ENCODE measurements at regions not wholly inside any gene's neighbourhood (a gene's known extent, or its start where the extent isn't known, plus 50 kb on each side); places are given as distances from the start of the nearest gene placed in this dataset.

DNA sequence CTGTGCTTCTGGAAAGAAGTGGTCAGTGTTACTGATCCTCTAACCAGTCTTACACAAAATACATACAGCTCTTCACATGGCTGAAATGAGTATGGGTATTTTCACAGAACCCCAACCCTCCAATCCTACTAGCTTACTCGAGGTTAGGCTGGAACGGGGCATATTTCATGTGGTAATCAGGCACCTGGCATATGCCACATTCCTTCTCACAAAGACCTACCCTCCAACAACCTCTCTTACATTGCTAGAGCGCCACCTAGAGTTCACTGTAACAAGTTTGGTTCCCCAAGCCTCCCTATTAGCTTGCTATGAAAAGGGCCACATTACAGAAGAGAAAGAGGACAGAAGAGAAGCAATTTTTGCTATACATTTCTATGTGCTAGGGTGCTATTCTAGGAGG lies 597.3 kb downstream of the PRELID2 start:
- peak; percentile 1 to 9 for DNase-seq

DNA sequence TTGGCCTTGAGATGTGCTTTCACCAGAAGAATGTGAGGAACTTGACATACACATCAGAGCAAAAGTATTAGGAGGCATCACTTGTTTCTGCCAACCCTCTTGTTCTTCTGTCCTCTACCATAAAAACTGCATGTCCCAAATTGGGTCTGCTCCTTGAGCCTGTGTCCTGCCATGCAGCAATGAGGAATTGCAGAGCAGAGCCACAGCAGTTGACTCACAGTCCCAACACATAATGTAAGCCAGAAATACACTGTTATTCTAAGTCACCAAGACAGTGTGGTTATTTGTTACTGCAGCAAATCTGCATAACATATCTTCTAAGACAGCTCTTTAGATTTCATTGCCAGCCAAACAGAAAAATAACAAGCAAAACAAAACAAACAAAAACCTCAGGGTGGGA lies 598.2 kb downstream of the PRELID2 start:
- DNase-seq = no peak

DNA sequence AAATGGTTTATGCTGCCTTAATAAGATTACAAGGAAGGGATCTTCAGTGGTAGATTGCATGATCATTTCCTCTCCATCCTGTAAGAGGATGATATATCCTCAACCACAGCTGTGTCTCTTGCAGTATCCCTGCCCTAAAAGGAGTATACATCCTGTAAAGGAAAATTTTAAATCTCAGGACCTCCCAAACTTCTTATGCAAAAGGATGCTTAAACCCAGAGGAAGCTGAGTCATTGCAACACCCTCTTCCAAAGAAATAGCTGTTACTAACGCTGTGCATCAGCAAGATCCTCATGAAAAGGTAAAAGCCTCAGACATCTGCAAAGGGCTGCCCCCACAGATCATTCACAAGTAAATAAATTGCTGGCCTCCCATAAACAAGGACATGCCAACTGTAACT lies 599.0 kb downstream of the PRELID2 start:
- no peak for DNase-seq

DNA sequence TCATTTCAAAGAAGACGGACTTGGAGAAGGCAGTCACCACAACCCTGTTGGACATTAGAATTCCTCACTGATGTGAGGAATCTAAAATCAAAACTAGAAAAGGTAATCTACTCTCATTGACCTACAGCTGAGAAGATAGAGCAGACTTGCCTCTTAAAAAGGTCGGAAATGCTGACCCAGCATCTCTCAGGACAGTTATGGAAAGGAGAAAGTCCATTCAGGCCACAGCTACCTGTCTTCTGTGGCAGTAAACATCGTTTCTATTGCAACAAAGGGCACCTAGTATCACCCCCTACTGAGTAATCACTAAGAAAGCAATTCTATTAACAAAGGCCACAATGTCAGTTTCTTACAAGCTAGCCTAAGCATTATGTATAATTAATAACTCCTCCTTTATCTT lies 601.7 kb downstream of the PRELID2 start:
- no peak for DNase-seq

DNA sequence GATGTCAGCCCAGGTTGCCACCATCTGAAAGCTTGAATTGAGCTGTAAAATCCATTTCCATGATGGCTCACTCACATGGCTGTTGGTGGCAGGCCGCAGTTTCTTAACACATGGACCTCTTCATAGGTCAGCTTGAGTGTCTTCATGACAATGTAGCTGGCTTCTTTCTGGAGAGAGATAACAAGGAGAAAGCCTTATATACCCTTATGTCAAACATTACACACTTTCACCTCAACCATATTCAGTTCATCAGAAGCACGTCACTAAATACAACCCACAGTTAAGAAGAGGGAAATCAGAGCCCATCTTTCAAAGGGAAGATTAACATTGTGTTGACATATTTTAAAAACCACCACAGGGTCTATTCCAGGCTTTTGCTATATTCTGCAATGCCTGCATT lies 604.4 kb downstream of the PRELID2 start:
- DNase-seq = peak; percentile 23 to 57

DNA sequence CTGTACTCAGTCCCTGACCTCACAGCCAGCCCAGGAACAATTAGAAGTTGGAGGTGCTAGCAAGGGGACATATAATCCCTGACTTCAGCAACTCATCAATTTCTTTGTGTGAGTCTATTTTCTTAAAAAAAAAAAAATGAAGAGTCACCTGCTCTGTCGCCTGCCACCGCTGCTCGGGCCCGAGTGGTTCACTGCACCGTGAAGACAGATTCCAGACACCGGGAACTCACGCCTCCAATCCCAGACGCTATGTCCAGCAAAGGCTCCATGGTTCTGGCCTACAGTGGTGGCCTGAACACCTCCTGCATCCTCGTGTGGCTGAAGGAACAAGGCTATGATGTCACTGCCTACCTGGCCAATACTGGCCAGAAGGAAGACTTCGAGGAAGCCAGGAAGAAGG lies 606.6 kb downstream of the PRELID2 start:
- DNase-seq = no peak

DNA sequence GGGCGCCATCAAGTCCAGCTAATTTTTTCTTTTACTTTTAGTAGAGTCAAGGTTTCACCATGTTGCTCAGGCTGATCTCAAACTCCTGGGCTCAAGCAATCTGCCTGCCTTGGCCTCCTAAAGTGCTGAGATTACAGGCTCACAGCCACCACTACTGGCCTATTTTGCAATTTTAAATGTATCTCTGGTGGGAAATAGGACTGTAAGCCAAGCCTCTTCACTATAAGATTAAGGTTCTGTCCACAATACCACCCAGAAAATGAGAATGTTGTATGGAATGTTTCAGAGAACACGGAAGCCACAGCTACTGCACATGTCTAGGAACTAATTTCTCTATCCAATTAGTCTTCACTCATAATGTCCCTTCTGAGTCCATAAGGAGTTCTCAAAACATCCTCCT lies 607.3 kb downstream of the PRELID2 start:
- DNase-seq = no peak

DNA sequence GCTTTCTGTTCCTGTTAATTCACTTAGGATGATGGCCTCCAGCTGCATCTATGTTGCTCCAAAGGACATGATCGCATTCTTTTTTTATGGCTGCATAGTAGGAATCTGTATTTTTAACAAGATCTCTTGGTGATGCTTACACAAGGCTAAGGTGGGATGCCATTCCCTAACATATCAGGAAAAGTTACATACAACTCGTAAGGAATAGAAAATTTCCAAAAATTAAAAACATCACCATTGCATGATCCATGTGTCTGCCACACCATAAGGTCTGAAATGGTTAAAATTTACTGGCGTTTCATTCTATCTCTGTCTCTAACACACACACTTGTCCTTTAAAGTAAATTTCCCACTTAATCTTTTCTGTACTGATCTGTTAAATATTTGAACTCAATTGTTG lies 608.4 kb downstream of the PRELID2 start:
- DNase-seq = no peak

DNA sequence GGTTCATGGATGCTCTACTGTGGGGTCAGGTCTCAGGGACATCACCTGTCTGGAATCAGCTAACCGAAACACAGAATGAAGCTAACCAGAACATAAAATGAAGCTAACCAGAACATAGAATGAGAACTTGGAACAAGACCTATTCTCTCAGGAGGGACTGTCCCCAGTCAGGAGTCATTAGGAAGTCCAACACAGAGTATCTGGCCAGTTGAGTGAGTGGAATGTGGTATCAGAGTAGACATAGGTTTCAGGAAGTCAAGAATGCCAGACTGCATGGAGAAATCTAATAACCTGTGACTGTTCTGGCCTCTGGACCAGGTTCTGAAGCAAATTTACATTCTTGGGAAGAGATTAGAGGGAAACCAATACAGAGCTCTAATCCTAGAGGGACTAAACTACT lies 609.6 kb downstream of the PRELID2 start:
- no peak for DNase-seq

DNA sequence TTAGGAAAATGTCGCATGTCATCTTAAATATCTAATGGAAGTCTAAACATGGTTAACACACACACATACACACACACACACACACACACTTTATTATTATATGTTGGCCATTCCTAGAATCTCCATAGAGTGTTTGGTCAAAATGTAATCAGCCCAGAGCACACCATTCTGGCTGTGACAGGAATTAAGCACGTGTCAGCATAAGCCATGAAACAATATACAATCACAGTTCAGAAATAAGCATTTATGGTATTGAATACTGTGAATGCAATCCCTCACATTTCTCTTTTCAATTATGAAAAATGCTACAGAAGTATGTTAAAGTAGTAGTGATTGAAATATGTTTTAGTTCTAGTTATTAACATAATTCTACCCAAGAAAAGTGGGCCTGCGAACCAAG lies 611.6 kb downstream of the PRELID2 start:
- DNase-seq = no peak

DNA sequence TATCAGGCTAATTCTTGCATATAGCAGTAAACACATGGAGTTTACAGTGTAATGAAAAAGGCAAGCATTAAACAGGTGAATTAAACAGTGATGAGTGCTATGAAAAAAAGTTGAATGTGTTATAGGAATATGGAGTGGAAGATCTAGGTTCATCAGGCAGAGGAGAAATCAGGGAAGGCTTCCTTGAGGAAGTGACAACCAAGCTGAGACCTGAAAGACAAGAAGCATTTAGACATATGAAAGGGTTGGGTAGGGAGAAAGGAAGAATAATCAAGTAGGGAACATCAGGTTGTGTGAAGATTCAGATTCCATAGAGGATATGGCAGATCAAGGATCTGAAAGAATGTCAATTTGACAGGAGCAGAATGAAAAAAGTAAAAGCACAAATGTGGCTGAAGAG lies 612.5 kb downstream of the PRELID2 start:
- DNase-seq = no peak

DNA sequence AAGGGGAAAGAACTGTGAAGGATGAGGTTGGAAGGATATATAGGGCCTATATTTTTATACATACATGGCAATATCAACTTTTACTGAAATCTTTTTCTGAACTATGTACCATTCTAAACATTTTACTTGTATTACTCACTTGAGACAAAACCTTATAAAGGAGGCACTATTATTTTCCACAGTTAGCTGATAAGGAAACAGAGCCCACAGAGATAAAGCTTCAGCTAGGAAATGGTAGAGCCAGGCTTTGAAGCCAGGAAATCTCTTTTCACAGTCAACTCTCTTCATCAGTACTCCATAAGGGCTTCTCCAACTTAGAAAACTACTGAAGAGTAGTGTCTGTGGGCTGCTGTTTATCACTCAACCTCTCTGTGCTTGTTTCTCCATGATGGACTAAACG lies 613.7 kb downstream of the PRELID2 start:
- DNase-seq = no peak

DNA sequence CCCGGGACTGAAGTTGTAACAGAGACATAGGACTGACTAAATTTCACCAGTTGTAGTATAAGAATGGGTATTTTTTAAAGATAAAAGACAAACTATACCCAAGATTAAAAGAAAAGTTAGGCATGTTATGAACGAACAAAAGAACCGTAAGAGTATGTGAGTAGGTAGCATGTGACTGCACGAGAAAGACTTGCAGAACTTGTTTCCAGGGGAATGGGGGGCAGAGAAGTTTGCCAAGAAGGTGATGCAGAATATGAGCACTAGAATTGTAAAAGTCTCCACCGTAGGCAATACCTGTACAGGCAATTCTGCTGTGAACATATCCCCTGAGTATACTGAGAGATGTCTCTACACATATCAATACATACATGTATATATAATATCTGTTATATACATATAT lies 614.7 kb downstream of the PRELID2 start:
- no peak for DNase-seq

DNA sequence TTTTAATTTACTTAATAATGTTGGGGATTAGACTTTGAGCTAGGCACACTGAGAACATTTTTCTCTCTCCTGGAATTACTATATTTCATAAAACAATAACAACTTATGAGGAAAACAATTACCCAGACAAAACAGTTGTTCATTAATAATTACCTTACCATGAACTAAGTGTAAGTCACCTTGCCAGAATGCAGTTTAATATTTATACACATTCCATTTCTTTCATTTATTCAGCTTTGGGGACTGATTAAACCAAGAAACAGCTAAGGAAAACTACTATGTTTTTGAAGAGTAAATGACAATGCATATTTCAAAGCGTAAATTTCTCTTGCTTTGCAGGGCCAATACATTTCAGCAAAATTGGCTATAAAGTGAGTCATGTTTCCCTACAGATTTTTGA lies 616.2 kb downstream of the PRELID2 start:
- DNase-seq = no peak

DNA sequence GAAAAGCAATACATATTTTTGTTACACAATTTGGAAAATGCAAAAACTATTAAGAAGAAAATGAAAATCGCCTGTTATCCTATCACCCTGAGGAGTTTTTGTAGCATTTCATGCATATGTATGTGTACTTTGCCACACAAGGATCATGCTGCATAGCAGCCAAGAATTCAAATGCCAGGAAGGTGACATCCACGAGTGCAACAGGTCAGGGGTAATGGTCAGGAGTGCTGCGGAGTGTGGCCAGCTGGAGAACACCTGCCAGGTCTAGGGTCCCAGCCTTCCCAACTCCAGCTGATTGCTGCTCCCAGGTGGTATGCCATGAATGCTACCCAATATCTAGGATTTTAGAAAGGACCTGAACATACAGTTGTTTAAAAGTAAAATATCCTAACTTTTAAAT lies 617.1 kb downstream of the PRELID2 start:
- DNase-seq = no peak

DNA sequence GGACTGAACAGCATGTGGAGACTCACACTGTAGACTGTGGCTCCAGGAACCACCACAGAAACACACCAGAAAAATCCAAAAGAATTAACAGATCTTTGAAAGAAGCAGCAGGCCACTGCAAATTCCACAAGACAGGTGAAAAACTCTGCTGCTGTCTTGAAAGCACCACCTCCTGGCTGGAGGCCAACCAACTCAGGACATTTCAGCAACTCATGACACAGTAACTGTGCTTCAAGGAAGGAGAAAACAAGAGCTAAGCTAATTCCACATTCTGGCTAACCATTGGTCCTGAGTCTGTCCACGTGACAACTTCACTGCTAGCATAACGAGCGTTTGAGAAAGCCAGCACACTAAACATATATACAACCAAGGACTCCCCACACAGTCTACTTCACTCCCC lies 625.1 kb downstream of the PRELID2 start:
- no peak for DNase-seq

DNA sequence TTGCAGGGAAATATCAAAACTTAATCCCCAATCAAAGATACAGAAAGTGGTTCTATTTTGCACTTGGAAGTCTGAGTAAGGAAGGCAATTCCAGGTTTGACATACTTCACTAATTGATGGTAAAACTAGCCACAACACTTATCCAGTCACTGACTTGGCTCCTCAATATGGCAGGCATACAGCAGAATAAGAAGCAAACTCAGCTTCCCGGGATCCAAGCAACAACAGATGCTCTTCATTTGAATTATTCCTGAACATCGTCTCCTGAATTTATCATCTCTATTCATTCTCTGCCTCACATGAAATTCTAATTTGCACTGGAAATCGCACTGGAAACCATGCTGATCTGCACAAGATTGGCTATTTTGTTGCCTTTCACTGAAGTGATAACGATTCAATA lies 629.6 kb downstream of the PRELID2 start:
- DNase-seq = no peak

DNA sequence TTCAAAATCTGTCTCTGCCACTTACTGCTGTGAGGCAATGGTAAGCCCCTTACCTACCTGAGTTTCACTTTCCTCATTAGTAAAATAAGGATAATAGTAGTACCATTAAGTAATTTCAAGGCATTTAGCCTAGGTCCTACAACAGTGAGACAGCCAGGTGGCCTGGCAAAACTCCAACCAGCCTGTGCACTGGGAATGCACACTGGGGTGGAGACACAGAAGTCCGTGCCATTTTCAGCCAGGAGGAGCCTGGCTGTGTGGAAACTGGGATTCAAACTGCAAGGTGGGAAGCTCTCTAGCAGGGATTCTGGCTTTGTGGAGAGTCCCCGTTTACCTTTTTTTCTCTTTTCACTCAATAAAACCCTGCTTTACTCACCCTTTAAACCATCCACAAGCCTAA lies 630.4 kb downstream of the PRELID2 start:
- DNase-seq = no peak

DNA sequence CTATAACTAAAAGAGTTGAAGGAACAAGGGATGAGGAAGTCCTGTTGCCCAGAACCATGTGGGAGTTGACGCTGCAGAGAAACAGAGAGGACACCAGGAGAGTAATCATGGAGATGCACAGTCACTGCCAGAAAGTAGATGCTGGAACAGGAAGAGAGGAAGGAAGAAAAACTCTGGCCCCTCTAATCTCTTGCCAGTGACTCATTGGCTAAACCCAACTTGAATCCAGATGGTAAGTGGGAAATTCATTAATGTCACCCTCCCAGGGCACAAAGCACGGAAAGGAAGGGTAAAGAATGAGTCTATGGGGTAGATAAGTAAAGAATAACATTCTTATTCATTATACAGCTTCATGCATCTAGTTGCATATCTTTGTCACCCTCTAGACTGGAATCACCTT lies 631.9 kb downstream of the PRELID2 start:
- no peak for DNase-seq

DNA sequence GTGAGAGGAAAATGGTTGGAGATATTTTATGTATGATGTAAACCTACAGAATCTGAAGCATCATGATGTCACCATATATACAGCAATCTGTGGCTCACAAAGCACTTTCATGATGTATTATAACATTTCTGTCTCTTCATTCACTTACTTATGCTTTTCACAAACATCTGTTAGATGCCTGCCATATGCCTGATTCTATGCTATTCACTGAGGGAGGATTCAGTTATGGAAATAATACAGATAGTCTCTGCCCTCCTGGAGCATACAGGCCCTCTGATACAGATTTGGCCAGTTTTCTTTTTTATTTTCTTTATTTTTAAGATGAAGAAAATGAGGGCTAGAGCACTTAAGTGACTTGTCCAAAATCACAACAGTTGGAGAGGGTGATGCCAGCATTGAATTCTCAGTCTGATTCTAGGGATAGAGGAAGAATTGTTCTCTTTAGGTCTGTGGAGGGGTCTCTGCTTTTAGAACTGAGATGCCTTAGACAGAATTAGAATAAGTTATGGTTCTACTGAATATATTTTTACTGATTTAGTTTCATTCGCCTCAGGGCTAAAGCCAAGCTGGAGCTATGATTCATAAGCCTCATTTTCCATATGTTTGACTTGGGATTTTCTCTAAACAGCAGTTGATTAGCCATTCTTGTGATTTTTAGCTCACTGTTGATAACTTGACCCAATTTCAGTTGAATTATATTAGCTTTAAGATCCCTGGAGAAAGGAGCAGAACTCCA lies 636.4 kb downstream of the PRELID2 start:
- DNase-seq = no peak

DNA sequence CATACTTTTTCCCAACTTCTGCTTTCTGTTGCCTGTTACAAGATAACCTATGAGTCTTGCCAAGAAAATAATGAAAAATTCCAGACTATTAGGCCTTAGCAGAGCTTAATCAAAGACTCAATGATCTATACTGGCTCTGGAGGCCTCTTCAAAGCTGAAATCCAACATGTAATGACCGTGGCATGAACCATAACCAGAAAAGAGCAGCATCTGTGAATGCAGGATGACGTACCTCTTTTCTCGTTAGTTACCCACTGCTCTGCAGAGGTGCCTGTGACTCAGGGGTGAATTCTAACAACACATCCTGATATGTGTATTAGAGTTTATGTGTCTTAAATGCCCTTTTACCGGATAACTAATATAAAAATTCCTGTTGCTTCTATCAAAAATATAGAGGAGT lies 645.4 kb downstream of the PRELID2 start:
- no peak for DNase-seq

DNA sequence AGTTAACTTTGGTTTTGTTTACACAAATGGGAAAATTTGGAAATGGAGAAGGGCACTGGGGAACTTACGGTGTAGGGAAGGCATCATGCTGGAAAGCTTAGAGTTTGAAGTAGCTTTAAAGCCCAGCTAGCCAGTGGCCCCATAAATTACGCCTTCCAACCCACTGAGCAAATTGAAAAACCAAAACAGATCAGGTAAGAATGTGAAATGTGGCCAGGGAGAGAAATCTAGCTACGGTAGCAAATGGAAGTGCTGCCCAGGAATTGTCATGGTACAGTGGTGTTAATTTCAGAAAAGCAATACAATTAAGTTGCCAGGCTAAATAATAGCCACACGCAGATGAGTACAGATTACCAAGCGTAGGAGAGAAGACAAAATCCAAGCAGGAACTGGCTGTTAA lies 654.8 kb downstream of the PRELID2 start:
- DNase-seq = no peak

DNA sequence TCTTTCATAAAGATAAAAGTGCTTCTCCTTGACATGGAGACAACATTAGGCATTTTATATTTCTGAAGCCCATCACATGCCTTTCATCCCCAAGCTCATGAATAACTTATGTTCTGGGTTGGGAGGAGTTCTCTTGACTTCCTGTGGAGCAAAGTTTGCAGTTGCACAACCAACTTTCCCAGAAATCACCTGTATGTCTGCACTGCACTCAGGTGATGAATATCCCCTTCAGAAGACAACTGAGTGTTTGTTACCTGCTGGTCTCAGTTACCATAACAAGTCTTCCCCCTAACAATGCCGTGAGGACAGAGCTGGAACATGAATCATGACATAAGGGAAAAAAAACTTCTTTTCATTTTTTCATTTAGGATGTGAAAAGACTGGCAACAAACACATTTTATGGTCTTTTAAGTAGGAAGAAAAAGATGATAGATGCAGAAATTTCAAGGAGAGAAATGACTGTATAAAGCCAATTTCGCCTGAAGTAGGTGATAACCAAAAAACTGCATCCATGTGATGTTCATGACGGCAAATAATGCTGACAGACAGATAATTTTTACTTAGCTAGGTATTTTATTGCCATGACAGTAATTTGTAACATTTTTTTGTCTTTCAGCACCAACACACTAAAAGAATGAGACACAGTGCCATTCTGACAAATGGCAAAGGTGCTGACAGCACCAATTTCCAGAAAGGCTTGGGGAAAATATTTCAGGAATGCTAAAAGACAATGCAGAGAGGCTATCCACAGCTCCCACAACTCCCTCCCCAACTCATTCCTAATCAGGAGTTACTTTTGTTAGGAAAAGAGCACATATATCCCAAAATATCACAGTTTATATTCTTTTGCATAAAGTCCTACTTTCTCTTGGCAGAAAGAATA lies 656.3 kb downstream of the PRELID2 start:
- DNase-seq = no peak

DNA sequence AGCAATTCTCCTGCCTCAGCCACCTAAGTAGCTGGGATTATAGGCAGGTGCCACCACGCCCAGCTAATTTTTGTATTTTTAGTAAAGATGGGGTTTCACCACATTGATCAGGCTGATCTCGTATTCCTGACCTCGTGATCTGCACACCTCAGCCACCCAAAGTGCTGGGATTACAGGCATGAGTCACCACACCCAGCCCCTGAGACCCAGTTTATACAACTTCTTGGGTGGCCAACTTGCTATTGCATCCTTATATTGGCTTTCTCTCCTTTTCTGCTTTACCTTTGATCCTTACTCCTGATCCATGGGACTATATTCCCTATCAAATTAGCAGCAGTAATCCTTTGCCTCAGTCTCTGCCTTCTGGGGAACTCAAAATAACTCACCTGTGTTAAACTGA lies 659.1 kb downstream of the PRELID2 start:
- no peak for DNase-seq

DNA sequence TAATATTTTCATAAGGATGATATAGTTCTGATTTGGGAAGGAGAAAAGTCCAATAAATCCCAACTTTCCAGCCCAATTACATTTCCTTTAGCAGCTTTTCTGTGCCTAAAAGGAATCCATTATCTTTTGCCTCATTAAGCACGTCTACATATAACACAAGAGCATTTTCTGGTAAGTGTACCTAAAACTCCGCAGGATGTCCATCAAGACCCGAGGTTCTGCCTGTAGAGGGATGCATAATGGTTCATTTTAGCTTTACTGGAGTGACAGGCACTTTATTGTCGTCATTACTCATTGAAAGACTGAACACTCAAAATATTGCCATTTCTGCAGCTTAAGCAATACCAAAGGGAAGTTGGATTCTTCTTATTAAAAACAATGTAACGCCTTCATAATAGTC lies 669.0 kb downstream of the PRELID2 start:
- no peak for DNase-seq
